Kidney tubule cell (primary cell): ENCODE measurements at regions not wholly inside any gene's neighbourhood (a gene's known extent, or its start where the extent isn't known, plus 50 kb on each side); places are given as distances from the start of the nearest gene placed in this dataset.
"Not testable (repeated sequence)": the region's sequence is repeated elsewhere in the genome, so short reads cannot be mapped to it uniquely, and the experiment has no call there.

Experiments used
- DNase-seq: peaks from one replicate; pipeline ENCODE4 v3.0.0-alpha.2; 2018; ENCODE audit warnings: low spot score

DNA sequence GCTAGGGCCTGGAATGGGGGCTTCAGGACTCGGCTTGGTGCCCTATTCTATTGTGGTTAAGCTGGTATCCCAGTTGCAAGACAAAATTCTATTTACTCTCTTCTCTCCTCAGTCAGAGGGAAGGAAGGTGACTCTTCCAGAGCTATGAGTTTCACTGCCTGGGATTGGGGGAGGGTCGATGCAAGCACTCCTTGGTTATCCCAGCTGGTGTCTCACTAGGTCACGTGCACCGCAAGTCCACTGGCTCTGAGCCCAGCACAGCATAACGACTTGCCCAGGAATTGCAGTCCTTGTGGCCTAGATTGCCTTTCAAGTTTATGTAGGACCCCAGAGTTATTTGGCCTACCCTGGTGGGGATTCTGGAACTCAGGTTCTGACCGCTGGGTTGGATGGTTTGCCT, 958.8 kb downstream of the IGSF11 start:
- no peak for DNase-seq

DNA sequence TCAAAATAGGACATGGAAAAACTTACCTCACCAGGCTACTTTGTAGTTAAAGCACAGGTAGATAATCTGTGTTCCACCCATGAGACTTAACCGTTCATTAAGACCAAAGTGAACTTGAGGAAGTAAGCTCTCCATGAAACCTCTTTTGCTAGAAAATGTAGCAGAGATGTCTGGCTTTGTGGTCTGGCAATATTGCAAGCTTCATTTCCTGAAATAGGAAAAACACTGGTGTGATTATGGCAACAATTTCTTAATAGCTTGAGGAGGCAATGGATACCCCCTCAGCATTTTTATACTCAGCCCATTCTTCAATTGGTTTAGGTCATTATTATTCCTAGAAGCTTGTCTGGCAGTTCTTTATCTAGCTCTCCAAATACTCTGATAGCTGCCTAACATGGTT, 957.3 kb downstream of the IGSF11 start:
- no peak for DNase-seq

DNA sequence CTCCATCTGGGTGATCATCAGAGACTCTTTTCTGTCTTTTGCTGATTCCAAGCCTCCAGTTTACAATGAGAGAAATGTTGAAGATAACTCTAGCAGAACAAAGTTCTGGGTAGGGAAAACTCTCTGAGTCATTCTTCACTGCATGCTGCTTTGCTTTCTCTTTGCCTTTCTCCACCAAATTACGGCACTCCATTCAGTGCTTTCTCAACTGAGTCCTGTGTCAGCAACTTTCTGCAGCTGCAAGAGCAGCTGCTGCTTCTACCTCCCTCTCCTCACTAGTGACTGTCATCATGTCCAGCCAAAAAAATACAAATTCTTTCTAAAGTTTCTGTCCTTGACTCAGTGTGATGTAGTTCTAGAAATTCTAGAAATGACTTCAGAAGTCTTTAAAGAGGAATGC, 953.8 kb downstream of the IGSF11 start:
- no peak for DNase-seq

DNA sequence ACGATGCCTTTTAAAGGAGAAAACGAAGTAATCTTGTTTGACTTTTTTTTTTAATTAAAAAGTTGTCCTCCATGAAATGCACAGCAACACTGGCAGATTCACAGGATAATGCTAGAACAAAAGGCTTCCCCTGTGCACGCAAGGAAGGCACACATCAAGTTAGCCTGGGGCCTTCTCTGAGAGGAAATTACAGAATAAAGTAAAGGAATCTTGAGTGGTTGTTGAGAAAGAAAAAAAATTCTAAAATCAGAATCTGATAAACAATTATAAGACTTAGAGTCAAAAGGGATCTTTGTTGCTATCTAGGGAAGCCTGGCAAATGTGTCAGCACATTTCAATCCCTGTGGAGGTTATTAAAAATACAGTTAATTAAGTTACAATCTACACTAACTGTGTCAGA, 946.0 kb downstream of the IGSF11 start:
- DNase-seq: no peak

DNA sequence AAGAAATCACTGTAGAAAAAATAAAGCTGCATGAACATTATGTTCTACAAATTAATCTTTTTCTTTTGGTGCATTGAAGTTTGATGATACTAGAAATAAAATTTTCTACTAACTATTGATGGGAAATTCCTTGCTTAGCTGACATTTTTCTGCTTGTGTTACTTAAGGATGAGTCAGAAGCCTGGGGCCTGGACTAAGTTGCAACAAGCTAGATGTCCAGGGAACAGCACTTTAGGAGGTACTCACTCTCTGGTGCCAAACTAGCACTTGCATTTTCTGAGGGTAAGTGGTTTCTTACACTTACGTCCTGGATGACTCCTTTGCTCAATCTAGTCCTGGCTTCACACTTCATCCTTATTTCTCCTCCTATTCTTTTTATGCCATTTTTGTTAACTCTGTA, 945.1 kb downstream of the IGSF11 start:
- no peak for DNase-seq

DNA sequence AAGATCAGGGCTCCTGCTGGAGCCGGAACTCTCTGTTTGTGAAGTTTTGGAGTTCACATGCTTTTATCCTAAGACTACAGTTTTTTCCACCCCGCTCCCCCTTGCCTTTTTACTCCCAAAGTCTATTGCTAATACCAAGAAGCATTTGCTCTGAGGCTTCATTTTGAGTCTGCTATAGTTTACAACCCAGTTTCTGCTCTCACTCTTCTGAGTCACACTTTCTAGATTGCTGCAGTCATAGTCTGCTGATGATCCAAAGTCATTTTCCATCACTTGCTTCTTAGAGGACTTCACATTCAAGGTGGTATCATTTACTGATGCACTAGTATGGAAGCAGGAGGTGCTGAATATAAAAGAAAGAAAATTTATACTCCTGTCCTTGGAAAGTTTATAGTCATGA, 937.4 kb downstream of the IGSF11 start:
- DNase-seq: no peak

DNA sequence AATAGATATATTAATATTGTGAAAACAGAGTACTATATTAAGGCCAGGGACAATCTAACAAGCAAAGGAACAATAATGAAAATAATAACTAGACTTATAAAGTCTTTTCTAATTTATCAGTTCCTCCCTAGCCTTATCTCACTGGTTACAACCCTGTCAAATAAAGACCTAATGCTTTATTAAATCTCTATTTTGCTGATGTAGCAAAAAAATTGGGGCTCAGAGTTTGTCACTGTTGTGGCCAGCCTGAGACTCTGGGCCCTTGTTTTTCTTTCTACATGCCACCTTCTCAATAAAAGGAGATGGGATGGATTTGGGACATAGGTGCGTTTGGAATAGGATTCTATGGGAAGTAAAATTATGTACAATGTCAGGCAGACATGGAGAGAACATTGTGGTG, 937.0 kb downstream of the IGSF11 start:
- DNase-seq: no peak

DNA sequence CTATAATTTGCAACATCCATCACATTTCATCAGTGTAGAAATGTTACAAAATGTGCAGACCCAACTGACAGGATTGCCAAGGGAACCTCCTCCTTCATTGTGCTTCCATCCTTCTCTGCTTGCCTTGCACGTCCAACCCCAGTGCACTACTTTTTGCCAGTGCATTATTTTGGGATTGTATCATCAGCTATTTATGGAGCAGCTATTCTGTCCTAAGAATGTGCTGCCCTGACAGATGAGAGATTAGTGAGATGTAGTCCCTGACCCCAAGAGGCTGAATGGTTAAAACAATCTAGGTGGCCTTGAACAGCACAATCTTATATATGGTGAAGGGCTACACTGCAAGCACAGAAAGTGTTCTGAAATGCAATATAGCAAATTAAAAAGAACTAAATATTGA, 935.8 kb downstream of the IGSF11 start:
- DNase-seq: no peak

DNA sequence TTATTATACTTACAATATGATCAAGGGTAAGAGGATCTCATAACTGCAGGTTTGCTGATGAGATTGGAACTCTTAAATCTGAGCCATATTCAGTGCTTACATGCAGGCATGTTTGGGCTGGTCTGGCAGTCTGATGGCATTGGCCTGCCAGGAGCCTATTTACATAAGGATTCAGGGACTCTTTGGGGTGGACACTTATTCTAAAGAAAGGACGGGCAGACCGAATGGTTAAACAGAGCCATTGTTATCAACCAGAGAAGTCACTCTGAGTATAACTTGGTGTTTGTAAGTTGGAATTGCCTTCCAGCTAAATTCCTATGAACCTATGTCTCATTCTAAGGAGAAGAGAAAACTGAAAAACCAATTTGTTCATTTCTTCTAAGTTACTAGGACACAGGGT, 932.8 kb downstream of the IGSF11 start:
- DNase-seq: no peak

DNA sequence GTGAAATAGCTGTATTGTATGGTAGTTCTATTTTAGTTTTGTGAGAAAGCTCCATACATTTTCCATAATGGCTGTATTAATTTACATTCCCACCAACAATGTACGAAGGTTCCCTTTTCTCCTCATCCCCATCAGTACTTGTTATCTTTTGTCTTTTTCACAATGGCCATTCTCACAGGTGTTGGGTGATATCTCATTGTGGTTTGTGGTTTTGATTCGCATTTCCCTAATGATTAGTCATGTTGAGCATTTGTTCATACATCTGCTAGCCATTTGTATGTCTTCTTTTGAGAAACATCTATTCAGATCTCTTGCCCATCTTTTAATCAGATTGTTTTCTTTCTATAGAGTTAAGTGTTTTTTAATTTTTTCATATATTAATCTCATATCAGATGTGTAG, 931.9 kb downstream of the IGSF11 start:
- peak; percentile 6 for DNase-seq

DNA sequence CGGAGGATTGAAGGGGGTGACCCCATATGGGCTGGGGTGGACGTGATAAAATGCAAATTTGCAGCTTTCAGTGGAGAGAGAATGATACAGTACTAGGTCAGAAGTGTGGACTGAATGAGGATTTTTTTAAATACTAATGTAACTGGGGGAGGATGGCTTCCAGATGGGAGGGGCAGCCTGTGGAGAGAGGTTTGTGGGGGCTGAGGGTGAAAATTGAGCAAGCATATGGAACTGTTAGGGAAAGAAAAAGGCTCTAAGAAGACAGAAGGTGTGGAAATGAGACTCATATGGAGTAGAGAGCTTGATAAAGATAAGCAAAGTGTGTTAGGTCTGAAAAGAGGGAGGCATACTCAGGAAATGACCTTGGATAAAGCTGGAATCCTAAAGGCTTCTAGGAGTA, 926.4 kb downstream of the IGSF11 start:
- DNase-seq: no peak

DNA sequence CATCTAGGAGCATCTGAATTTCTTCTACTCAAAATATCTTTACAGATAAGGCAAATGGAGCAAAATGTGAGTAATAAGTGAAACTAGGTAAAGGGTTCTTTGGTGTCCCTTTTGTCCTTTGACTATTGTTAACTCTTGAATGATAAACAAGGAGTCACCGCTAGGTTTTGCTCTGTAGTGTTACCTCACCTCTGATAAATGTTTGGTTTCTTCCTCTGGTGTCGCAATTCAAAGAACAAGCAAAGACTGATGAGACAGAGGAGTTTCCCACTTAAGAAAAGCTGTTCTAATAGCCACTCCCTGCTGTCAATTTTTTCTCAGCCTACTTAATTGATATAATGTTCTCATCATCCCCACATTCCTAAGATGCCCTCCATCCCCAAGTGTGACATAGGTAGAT, 925.9 kb downstream of the IGSF11 start:
- DNase-seq: no peak

DNA sequence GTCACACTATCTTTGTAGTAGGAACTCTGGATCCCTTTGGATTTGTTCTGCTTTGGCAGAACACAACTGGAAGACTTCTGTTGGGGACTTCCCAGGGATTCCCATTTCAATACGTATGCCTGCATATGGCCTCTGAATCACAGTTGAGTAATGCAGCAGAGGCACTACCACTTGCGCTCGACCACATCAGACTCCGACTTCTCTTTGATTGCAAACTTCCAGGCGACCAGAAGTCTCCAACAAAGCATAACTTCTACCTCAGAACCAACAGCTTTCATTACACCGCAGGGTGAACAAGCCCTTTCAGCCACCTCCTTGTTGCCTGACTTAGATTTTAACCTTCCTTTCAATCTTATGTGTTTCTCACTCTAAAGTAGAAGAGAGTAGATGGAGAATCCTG, 924.4 kb downstream of the IGSF11 start:
- DNase-seq: no peak

DNA sequence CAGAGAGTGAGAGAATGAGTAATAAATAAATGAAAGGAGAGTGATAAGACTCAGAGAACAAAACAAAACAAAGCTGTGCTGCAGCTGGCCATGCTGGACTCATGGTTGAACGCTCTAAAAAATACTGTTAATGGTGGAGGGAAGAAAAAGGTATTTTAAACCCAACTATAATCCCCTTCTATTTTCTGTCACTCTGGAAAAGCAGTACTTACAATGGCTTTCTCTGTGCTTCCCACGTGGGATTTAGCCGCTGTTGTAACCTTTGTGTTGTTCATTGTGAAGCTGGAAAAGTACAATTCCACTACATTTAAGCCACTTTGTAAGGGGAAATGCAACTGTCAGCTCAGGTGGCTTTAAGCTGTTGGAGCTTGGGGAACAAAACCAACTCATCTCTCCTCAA, 917.7 kb downstream of the IGSF11 start:
- DNase-seq: no peak

DNA sequence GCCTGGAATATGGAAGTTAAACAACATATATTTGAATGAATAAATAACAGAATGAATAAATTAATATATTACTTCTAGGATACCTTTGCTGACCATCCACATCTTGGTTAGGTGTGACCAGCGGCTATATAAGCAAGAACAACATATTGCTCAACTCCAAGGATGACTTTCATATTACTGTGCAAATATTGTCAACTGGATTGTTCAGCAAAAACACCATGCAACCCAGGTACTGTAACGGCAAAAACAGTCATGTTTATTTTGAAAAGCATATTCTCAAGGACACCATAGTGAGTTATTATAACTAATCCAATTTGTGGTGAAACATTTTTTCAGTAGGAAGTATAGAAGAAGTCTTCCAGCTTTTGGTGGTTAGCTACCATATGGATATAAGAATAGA, 907.9 kb downstream of the IGSF11 start:
- no peak for DNase-seq

DNA sequence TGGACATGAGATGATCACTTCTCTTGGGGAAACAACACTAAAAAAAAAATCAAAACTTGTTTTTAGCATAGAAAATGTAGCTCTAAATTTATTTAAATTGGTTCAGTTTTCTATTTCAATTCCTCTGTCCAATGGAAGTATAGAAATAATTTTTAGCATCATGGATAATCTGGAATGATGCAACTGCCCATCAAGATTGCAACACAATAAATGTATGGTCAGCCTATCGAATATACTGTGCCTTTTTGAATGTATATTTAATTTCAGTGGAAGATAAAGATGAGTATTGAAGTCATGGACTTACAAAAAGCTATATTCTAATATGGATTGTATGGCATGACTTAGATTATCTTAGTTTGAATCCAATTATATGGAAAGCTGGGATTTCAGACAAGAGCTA, 906.7 kb downstream of the IGSF11 start:
- no peak for DNase-seq

DNA sequence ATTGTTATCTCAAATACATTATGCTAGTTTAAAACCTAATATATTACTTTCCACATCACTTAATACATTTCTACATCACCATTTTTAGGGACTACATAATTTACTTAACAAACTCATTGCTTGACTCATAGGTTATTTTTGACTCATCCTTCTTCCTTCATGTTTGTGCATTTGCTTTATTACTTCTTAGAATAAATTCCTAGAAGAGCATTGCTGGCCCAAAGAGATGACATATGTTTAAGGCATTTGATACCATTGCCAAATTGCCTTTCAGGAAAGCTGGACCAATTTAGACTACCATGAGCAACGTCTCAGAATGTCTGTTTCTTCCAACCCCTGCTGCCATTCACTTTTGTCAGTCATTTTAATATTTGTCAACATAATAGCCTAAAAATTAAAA, 905.8 kb downstream of the IGSF11 start:
- DNase-seq: peak; percentile 4

DNA sequence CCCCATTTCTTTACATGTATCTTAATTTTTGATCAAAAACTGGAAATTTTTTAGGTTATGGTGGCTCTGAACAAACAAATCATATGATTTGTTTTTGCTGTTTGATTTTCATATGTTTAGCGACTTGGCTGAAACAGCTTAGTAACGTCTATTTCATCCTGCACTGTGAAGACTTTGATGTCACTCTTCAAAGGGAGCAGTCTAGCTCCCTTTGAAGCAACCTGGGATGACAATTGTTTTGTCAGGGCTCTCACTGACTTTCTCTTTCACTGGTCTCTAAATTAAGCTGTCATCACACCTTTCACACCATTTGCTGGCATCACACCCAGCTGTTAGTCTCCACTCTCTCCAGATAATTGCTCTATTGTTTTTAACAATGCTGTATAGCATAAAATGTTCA, 896.9 kb downstream of the IGSF11 start:
- no peak for DNase-seq

DNA sequence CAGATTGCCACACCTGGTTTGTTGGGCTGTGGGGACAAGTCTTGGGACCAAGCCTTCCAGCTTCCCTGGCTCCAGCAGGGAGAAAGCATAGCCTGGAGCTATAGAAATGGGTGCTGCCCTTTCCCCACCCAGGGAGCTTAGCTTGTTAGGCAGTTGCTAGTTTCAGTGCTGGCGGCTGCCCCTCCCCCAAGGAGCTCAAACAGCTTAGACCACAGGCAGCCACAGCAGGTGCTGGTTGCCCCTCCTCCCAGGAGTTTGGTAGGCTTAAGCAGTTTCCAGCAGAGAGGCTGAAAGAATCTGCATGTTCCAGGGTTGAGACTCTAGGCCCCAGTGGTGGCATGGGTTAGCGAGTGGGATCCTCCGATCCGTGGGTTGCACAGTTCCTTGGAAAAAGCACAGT, 889.7 kb downstream of the IGSF11 start:
- no peak for DNase-seq

DNA sequence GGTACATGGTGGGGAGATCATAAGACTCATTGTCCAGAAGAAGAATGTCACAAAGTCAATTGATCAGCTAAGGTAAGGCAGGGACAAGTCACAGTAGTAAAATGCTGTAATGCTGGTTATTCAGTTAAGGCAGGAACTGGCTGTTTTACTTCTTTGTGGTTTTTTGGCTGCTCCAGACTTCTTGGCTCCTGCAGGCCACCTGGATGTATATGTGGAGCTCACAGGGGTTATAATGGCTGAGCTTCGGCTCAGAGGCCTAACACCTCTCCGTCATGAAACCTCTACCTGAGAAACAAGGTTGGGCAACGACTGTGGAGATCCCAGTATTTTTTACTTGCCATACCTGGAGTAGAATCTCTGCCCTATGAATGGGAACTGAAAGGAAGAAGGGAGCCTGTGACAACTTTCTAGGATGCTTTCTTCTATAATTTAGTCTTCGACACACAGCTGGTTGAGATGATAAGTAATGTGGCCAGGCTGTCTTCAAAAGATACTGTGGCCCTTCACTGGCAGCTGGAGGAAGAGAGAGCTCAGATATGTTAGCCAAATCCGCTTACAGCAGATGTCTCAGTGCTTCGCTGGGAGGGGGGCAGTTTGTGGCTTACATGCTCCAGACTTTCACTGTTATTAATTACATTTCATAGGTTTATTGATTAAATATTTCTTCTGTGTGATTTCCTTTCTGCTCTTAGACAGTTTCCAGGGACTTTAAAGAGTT, 887.8 kb downstream of the IGSF11 start:
- no peak for DNase-seq

DNA sequence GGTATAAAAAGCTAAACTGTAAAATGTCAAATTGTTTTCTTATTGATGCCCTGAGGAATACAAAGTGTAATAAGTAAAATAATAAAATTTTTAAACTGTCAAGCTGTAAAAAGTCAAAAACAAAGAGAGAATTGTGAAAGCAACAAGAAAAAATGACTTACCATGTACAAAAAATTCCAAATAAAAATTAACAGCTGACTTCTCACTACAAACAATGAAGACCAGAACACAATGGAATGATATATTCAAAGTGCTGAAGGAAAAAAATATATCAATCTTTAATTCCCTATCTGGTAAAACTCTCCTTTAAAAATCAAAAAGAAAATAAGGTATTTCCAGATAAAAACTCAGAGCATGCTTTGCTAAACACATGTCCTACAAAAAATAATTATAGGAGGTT, 883.5 kb downstream of the IGSF11 start:
- no peak for DNase-seq

DNA sequence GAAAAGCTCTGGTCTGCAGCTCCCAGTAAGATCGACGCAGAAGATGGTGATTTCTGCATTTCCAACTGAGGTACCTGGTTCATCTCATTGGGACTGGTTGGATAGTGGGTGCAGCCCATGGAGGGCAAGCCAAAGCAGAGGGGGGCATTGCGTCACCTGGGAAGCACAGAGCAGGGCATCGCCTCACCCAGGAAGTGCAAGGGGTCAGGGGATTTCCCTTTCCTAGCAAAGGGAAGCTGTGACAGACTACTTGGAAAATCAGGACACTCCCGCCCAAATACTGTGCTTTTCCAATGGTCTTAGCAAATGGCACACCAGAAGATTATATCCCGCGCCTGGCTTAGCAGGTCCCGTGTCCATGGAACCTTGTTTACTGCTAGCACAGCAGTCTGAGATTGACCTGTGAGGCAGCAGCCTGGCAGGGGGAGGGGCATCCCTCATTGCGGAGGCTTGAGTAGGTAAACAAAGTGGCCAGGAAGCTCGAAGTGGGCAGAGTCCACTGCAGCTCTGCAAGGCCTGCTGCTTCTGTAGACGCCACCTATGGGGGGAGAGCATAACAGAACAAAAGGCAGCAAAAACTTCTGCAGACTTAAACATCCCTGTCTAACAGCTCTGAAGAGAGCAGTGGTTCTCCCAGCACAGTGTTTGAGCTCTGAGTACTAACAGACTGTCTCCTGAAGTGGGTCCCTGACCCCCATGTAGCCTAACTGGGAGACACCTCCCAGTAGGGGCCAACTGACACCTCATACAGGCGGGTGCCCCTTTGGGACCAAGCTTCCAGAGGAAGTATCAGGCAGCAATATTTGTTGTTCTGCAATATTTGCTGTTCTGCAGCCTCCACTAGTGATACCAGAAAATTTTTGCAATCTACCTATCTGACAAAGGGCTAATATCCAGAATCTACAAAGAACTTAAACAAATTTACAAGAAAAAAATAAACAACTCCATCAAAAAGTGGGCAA, 871.7 kb downstream of the IGSF11 start:
- not testable (repeated sequence) for DNase-seq

DNA sequence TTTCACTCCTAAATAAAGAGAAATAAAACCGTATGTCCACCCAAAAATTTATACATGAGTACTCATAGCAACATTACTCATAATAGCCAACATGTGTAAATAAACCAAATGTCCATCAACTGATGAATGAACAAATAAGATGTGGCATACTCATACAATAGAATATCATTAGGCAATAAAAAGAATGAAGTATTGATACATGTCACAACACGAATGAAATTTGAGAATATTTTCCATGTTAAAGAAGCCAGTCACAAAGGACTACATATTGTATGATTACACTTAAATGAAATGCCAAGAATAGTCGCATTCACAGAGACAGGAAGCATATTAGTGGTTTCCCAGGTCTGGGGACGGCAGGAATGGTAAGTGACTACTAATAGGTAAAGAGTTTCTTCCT, 869.2 kb downstream of the IGSF11 start:
- DNase-seq: no peak

DNA sequence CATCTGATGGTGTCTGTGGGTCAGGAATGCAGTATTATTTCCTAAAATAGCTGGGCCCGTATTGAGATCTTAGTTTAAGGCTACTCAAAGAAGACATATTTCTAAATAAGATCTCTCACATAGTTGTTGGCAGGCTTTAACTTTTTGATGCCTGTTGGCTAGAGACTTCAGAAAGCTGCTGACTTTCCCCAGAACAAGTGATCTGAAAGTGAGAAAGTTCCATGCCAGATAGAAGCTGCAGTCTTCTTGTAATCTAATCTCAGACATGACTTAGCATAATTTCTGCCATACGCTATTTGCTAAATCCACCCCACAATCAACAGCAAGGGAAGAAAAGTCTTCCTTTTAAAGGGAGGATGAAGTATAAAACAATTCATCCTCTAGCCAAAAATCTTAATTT, 867.1 kb downstream of the IGSF11 start:
- DNase-seq: no peak
